ENCODE measurements at regions not wholly inside any gene's neighbourhood (a gene's known extent, or its start where the extent isn't known, plus 50 kb on each side); places are given as distances from the start of the nearest gene placed in this dataset.

- TF ChIP-seq, protein P1, sequence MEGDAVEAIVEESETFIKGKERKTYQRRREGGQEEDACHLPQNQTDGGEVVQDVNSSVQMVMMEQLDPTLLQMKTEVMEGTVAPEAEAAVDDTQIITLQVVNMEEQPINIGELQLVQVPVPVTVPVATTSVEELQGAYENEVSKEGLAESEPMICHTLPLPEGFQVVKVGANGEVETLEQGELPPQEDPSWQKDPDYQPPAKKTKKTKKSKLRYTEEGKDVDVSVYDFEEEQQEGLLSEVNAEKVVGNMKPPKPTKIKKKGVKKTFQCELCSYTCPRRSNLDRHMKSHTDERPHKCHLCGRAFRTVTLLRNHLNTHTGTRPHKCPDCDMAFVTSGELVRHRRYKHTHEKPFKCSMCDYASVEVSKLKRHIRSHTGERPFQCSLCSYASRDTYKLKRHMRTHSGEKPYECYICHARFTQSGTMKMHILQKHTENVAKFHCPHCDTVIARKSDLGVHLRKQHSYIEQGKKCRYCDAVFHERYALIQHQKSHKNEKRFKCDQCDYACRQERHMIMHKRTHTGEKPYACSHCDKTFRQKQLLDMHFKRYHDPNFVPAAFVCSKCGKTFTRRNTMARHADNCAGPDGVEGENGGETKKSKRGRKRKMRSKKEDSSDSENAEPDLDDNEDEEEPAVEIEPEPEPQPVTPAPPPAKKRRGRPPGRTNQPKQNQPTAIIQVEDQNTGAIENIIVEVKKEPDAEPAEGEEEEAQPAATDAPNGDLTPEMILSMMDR (IDR thresholded peaks at IDR 0.05), result no peak
- TF ChIP-seq POLR2A (IDR thresholded peaks at IDR 0.05), result no peak
These were observed 218.3 kb upstream of the IER5L start for GRCh38 chr9:129396365-129396708.
